HepG2 (cell line): ENCODE measurements at regions not wholly inside any gene's neighbourhood (a gene's known extent, or its start where the extent isn't known, plus 50 kb on each side); places are given as distances from the start of the nearest gene placed in this dataset.

Source experiments
- CEBPB ChIP-seq: IDR thresholded peaks from 2 replicates; pipeline ENCODE4 v1.6.1; 2011; ENCODE audit warnings: low read depth, low read length, improper control_type of control experiment, borderline replicate concordance
- KAT8 ChIP-seq: IDR thresholded peaks from 2 replicates; pipeline ENCODE4 v1.6.1; 2016; ENCODE audit warnings: missing genetic modification reagents, missing compliant biosample characterization
- NFIC ChIP-seq: IDR thresholded peaks from 2 replicates; pipeline ENCODE4 v1.6.1; 2012; ENCODE audit warnings: mild to moderate bottlenecking, low read length, inconsistent platforms
- PATZ1 ChIP-seq: sonication (generic); formaldehyde crosslinking; IDR thresholded peaks from 2 replicates; pipeline ENCODE4 v1.4.0; 2020; ENCODE audit warnings: missing genetic modification reagents
- WIZ ChIP-seq: sonication (generic); formaldehyde crosslinking; IDR thresholded peaks from 2 replicates; pipeline ENCODE4 v1.5.1; 2020; ENCODE audit warnings: mild to moderate bottlenecking, missing genetic modification reagents
- TF ChIP-seq, protein P1 (sequence below): sonication (generic); formaldehyde crosslinking; IDR thresholded peaks from 2 replicates; pipeline ENCODE4 v1.4.0; 2020; ENCODE audit warnings: missing genetic modification reagents

DNA sequence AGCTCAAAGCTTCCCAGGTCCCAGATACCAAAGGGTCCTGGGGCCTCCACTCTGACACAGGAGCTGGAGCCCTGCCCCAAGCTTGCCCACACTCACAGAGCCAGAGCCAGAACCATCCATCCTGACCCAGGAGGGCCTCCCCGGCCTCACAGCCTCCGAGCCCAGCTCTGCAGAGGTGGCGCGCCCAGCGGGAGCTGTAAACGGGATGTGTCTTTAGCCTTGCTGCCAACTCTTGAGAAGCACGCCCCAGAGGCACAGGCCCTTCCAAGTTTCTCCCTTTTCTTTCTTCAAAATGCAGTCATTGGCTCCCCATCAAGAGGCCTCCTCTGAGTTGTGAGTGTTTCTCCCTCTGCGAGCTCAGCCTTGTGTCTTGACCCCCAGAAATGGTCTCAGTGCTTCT is 75.0 kb downstream of the PDGFA start:
- TF ChIP-seq NFIC (no peak), CEBPB (no peak), PATZ1 (no peak), KAT8 (CRISPR knock-in tag) (no peak), WIZ (CRISPR knock-in tag) (no peak)
- TF ChIP-seq, protein P1, sequence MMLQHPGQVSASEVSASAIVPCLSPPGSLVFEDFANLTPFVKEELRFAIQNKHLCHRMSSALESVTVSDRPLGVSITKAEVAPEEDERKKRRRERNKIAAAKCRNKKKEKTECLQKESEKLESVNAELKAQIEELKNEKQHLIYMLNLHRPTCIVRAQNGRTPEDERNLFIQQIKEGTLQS (CRISPR knock-in tag), result no peak
